IMR-90 (cell line): ENCODE measurements at regions not wholly inside any gene's neighbourhood (a gene's known extent, or its start where the extent isn't known, plus 50 kb on each side); places are given as distances from the start of the nearest gene placed in this dataset.

Source experiments
- MXI1 ChIP-seq: IDR thresholded peaks from 2 replicates; pipeline ENCODE4 v1.6.1; 2012; ENCODE audit warnings: low read depth, mild to moderate bottlenecking, low read length, moderate library complexity, borderline replicate concordance
- POLR2A ChIP-seq: IDR thresholded peaks from 2 replicates; pipeline ENCODE4 v1.6.1; 2012; ENCODE audit warnings: mild to moderate bottlenecking, low read depth, low read length
- SMC3 ChIP-seq: fragments of 150-350 bp; IDR thresholded peaks from 2 replicates; pipeline ENCODE4 v1.6.1; 2016; ENCODE audit warnings: low read depth, mild to moderate bottlenecking, antibody characterized with exemption, low read length, moderate library complexity
- TF ChIP-seq, protein P1 (sequence below): conservative IDR thresholded peaks from 2 replicates; pipeline ENCODE4 v1.5.1; 2012; ENCODE audit warnings: mild to moderate bottlenecking, low read depth, low read length, improper control_type of control experiment

GRCh38 chr2:198452327-198452726 lies 647.9 kb downstream of the PLCL1 start:
- TF ChIP-seq SMC3: no peak
- TF ChIP-seq, protein P1, sequence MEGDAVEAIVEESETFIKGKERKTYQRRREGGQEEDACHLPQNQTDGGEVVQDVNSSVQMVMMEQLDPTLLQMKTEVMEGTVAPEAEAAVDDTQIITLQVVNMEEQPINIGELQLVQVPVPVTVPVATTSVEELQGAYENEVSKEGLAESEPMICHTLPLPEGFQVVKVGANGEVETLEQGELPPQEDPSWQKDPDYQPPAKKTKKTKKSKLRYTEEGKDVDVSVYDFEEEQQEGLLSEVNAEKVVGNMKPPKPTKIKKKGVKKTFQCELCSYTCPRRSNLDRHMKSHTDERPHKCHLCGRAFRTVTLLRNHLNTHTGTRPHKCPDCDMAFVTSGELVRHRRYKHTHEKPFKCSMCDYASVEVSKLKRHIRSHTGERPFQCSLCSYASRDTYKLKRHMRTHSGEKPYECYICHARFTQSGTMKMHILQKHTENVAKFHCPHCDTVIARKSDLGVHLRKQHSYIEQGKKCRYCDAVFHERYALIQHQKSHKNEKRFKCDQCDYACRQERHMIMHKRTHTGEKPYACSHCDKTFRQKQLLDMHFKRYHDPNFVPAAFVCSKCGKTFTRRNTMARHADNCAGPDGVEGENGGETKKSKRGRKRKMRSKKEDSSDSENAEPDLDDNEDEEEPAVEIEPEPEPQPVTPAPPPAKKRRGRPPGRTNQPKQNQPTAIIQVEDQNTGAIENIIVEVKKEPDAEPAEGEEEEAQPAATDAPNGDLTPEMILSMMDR: no peak
- no peak for TF ChIP-seq MXI1
- TF ChIP-seq POLR2A: no peak
